Gastrocnemius medialis (tissue), 4 donors: ENCODE measurements at regions not wholly inside any gene's neighbourhood (a gene's known extent, or its start where the extent isn't known, plus 50 kb on each side); places are given as distances from the start of the nearest gene placed in this dataset.

Source experiments
- POLR2A ChIP-seq, 2 donors: fragments of 450-650 bp; IDR thresholded peaks; one replicate each; pipeline ENCODE4 v1.6.1; 2017; ENCODE audit warnings: antibody characterized with exemption in 2 of 2, mild to moderate bottlenecking in 2 of 2, moderate library complexity in 2 of 2
- TF ChIP-seq, protein P1 (sequence below), 5 experiments: fragments of 450-650 bp in 3 of 5; fragments of 200-600 bp in 2 of 5; sonication (generic) in 2 of 5; IDR thresholded peaks in 4 of 5; conservative IDR thresholded peaks in 1 of 5; 1 replicate in 4 of 5; 2 replicates in 1 of 5; pipeline ENCODE4 v1.5.1; 2016 to 2019; ENCODE audit warnings: antibody characterized with exemption in 5 of 5, mild to moderate bottlenecking in 3 of 5, moderate library complexity in 3 of 5

DNA sequence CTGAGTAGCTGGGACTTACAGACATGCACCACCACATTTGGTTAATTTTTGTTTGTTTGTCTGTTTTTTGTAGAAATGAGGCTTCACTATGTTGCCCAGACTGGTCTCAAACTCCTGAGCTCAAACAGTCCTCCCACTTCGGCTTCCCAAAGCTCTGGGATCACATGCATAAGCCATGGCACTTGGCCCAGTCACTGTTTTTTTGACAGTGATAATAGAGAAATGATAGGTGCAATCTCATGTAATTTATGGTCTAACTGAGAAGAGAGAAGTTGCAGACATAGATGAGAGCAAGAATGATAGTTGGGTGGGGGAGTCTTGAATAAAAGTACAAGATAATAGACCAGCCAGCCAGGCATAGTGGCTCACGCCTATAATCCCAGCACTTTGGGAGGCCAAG, 89.7 kb upstream of the TNRC6A start:
- TF ChIP-seq, protein P1, sequence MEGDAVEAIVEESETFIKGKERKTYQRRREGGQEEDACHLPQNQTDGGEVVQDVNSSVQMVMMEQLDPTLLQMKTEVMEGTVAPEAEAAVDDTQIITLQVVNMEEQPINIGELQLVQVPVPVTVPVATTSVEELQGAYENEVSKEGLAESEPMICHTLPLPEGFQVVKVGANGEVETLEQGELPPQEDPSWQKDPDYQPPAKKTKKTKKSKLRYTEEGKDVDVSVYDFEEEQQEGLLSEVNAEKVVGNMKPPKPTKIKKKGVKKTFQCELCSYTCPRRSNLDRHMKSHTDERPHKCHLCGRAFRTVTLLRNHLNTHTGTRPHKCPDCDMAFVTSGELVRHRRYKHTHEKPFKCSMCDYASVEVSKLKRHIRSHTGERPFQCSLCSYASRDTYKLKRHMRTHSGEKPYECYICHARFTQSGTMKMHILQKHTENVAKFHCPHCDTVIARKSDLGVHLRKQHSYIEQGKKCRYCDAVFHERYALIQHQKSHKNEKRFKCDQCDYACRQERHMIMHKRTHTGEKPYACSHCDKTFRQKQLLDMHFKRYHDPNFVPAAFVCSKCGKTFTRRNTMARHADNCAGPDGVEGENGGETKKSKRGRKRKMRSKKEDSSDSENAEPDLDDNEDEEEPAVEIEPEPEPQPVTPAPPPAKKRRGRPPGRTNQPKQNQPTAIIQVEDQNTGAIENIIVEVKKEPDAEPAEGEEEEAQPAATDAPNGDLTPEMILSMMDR (IDR thresholded peaks at IDR 0.05 in 4 of 5, conservative IDR thresholded peaks at IDR 0.05 in 1 of 5), result no peak
- no peak for TF ChIP-seq POLR2A (IDR thresholded peaks at IDR 0.05)
